K562 (cell line): ENCODE measurements at regions not wholly inside any gene's neighbourhood (a gene's known extent, or its start where the extent isn't known, plus 50 kb on each side); places are given as distances from the start of the nearest gene placed in this dataset.

Experiments
- ATAC-seq: fragments of 200-7000 bp; cut with Tn5 transposase; 3 replicates; pipeline ENCODE4 v1.9.1; 2020; ENCODE audit warnings: moderate library complexity
- BruUV-seq: library from RNA; stranded (reverse); fragments of 400-500 nt; replicated peaks from 2 replicates; lab custom pipeline; 2021; lab: Mats Ljungman, UMichigan
- CTCF ChIA-PET: fragments of 300-600 bp; formaldehyde crosslinking; extraction: SDS; loops from one replicate; lab custom pipeline; 2021; ENCODE audit warnings: low intra/inter-chr PET ratio; lab: Yijun Ruan, JAX
- POLR2A ChIA-PET: fragments of 300-600, 350-650 bp; sonication (Branson Sonifier 250); formaldehyde crosslinking; extraction: SDS; loops from one replicate; lab custom pipeline; 2021; ENCODE audit warnings: antibody characterized with exemption, inconsistent platforms; lab: Yijun Ruan, JAX
- DNase-seq, 4 experiments: peaks; one replicate each; pipeline versions ENCODE4 v3.0.0 to v3.0.0-alpha.2; 2011 to 2018; ENCODE audit warnings: low spot score in 3 of 4, mixed read lengths in 3 of 4; ENCODE audit errors: extremely low read depth in 1 of 4
- FAIRE-seq: peaks from 2 replicates; lab custom pipeline; 2011; peaks lifted over from hg19 to GRCh38; lab: Jason Lieb, UNC
- H2AFZ ChIP-seq: 2 replicates; pipeline ENCODE4 v1.6.0; 2011; ENCODE audit warnings: low read depth, low read length, control low read depth, inconsistent platforms
- H3K27ac ChIP-seq: fragments of 200-600 bp; 3 replicates; pipeline ENCODE4 v1.8.0; 2011; ENCODE audit warnings: low read depth, mild to moderate bottlenecking, control low read depth, inconsistent platforms, low read length, moderate library complexity, mixed read lengths; ENCODE audit errors: extremely low read depth
- H3K27me3 ChIP-seq, 2 experiments: fragments of 300-600 bp in 1 of 2; 2 replicates in 1 of 2; 3 replicates in 1 of 2; pipeline versions ENCODE4 v1.6.0 to v1.8.0; 2011; ENCODE audit warnings: inconsistent platforms in 2 of 2, low read length in 2 of 2, mild to moderate bottlenecking in 1 of 2, mixed read lengths in 1 of 2, moderate library complexity in 1 of 2; ENCODE audit not compliant: control insufficient read depth in 2 of 2, insufficient read depth in 2 of 2
- H3K36me3 ChIP-seq: fragments of 300-600 bp; 3 replicates; pipeline ENCODE4 v1.8.0; 2011; ENCODE audit warnings: mild to moderate bottlenecking, low read length, inconsistent platforms; ENCODE audit not compliant: control insufficient read depth, insufficient read depth
- H3K4me1 ChIP-seq, 2 experiments: fragments of 200-600 bp in 1 of 2; replicated peaks in 1 of 2; 2 replicates in 1 of 2; 3 replicates in 1 of 2; pipeline versions ENCODE4 v1.5.1 to v1.8.0; 2011; ENCODE audit warnings: inconsistent platforms in 2 of 2, low read length in 2 of 2, mild to moderate bottlenecking in 1 of 2, mixed read lengths in 1 of 2, moderate library complexity in 1 of 2; ENCODE audit not compliant: control insufficient read depth in 2 of 2, insufficient read depth in 2 of 2
- H3K4me2 ChIP-seq: 2 replicates; pipeline ENCODE4 v1.6.1; 2011; ENCODE audit warnings: low read length, control low read depth, inconsistent platforms, mixed read lengths; ENCODE audit not compliant: insufficient read depth
- H3K4me3 ChIP-seq: fragments of 200-600 bp; sonication (generic), shearing (Covaris generic); 2 replicates; pipeline ENCODE4 v1.5.1; 2016; ENCODE audit warnings: control low read depth, inconsistent platforms
- H3K79me2 ChIP-seq: fragments of 200-600 bp; 3 replicates; pipeline ENCODE4 v1.8.0; 2011; ENCODE audit warnings: low read length, inconsistent platforms; ENCODE audit not compliant: control insufficient read depth, insufficient read depth
- H3K9ac ChIP-seq, 2 experiments: 2 replicates each; pipeline versions ENCODE4 v1.6.0 to v1.6.1; 2011; ENCODE audit warnings: low read depth in 2 of 2, low read length in 2 of 2, control low read depth in 1 of 2, inconsistent platforms in 1 of 2, mild to moderate bottlenecking in 1 of 2, mixed read lengths in 1 of 2; ENCODE audit not compliant: insufficient read depth in 1 of 2
- H3K9me1 ChIP-seq: one replicate; pipeline ENCODE4 v1.6.0; 2011; ENCODE audit warnings: inconsistent platforms, mild to moderate bottlenecking, low read length, moderate library complexity; ENCODE audit not compliant: control insufficient read depth, insufficient read depth
- H3K9me3 ChIP-seq: replicated peaks from 2 replicates; pipeline ENCODE4 v1.5.1; 2011; ENCODE audit warnings: low read depth, low read length, inconsistent platforms; ENCODE audit not compliant: control insufficient read depth, insufficient read depth
- H4K20me1 ChIP-seq: replicated peaks from 2 replicates; pipeline ENCODE4 v1.6.1; 2011; ENCODE audit warnings: low read length, inconsistent platforms, mixed read lengths; ENCODE audit not compliant: control insufficient read depth, insufficient read depth
- ARID2 ChIP-seq: fragments of 450-650 bp; IDR thresholded peaks from 2 replicates; pipeline ENCODE4 v1.6.1; 2017; ENCODE audit warnings: antibody characterized with exemption, mild to moderate bottlenecking
- CHAMP1 ChIP-seq: fragments of 450-650 bp; IDR thresholded peaks from 2 replicates; pipeline ENCODE4 v1.6.1; 2016; ENCODE audit warnings: mild to moderate bottlenecking
- CTBP1 ChIP-seq: fragments of 450-650 bp; IDR thresholded peaks from 2 replicates; pipeline ENCODE4 v1.6.1; 2016; ENCODE audit warnings: borderline replicate concordance
- FOXM1 ChIP-seq, 2 experiments: fragments of 450-650 bp in 1 of 2; sonication (generic) in 1 of 2; formaldehyde crosslinking in 1 of 2; IDR thresholded peaks; 2 replicates each; pipeline versions ENCODE4 v1.6.1 to v1.9.0; 2017 to 2022; ENCODE audit warnings: low read depth in 2 of 2, mild to moderate bottlenecking in 2 of 2, missing genetic modification reagents in 1 of 2, moderate library complexity in 1 of 2
- KLF16 ChIP-seq: IDR thresholded peaks from 2 replicates; pipeline ENCODE4 v1.6.1; 2016; ENCODE audit warnings: antibody characterized with exemption
- PTTG1 ChIP-seq: fragments of 450-650 bp; IDR thresholded peaks from 2 replicates; pipeline ENCODE4 v1.6.1; 2016; ENCODE audit warnings: low read depth, mild to moderate bottlenecking, missing genetic modification characterization, missing compliant biosample characterization
- TAF9B ChIP-seq: fragments of 450-650 bp; IDR thresholded peaks from 2 replicates; pipeline ENCODE4 v1.6.1; 2018; ENCODE audit warnings: mild to moderate bottlenecking; ENCODE audit not compliant: partially characterized antibody
- UBTF ChIP-seq, 2 experiments: IDR thresholded peaks; 2 replicates each; pipeline ENCODE4 v1.6.1; 2012; ENCODE audit warnings: improper control_type of control experiment in 2 of 2, low read depth in 2 of 2, low read length in 2 of 2, borderline replicate concordance in 1 of 2
- ZNF24 ChIP-seq: fragments of 450-650 bp; IDR thresholded peaks from 2 replicates; pipeline ENCODE4 v1.6.1; 2016
- WGBS: fragments of 100-300 bp; shearing (Covaris generic); methylation state at CpG from one replicate; pipeline ENCODE4 v1.1.6; 2016; ENCODE audit warnings: low coverage, mixed read lengths; ENCODE audit not compliant: insufficient coverage; ENCODE audit errors: missing lambda C conversion rate; 5-methylcytosine and 5-hydroxymethylcytosine counted together
- in situ Hi-C: fragments of 300-500 bp; cut with MboI; formaldehyde crosslinking; loops from 4 replicates; pipeline ENCODE4 v1.15.0; 2018; ENCODE audit warnings: inconsistent platforms, mixed read lengths
- intact Hi-C: fragments of 100-400 bp; cut with micrococcal nuclease; formaldehyde crosslinking; loops from 2 replicates; pipeline ENCODE4 v1.14.2; 2022

GRCh38 chr4:136803433-136803832, 728.9 kb downstream of the PCDH18 start:
- DNase-seq (no peak), ATAC-seq (no peak), FAIRE-seq (no peak)
- Histone ChIP-seq H3K4me2 (no peak overlapping the region), H3K4me1 (no peaks in the 10 kb centered on the region), H3K9me3 (no peaks in the 10 kb centered on the region; the same call in 1 of the 2 replicates), H4K20me1 (no peaks in the 10 kb centered on the region), H3K4me3 (no peak overlapping the region), H3K27me3 (no peaks in the 10 kb centered on the region), H3K36me3 (no peaks in the 10 kb centered on the region), H3K79me2 (no peaks in the 10 kb centered on the region), H3K9ac (no peak overlapping the region), H2AFZ (no peak overlapping the region), H3K9me1 (no peaks in the 10 kb centered on the region), H3K27ac (no peak overlapping the region)
- intact Hi-C loops, result no loop called here
- ChIA-PET CTCF (no interaction called here), POLR2A (no interaction called here)
- in situ Hi-C loops, result no loop called here
- WGBS, result 9% methylated on average over 3 of the region's 3 CpGs
- no peak for TF ChIP-seq UBTF (IDR thresholded peaks at IDR 0.05; ENCODE audit: borderline replicate concordance in 1 of 2, low read depth in 2 of 2, low read length in 2 of 2)
- no peak for TF ChIP-seq ZNF24
- BruUV-seq, result no TSS peak

- POLR2A ChIA-PET, result no interaction called here
- BruUV-seq, result no TSS peak
- no peak for FAIRE-seq
- H3K79me2 ChIP-seq, result no peaks in the 10 kb centered on the region
- H2AFZ ChIP-seq, result no peak overlapping the region
- CTCF ChIA-PET, result no interaction called here
- no peaks in the 10 kb centered on the region for H3K36me3 ChIP-seq
- no peaks in the 10 kb centered on the region; the same call in 1 of the 2 replicates for H3K9me3 ChIP-seq
- H3K4me2 ChIP-seq, result no peak overlapping the region
- no peaks in the 10 kb centered on the region for H3K27me3 ChIP-seq
- H3K9me1 ChIP-seq, result no peaks in the 10 kb centered on the region
- H4K20me1 ChIP-seq, result no peaks in the 10 kb centered on the region
- WGBS, result 0% methylated on average over 3 of the region's 3 CpGs
- H3K27ac ChIP-seq, result no peak overlapping the region
- intact Hi-C loops, result no loop called here
- no peak overlapping the region for H3K4me3 ChIP-seq
- ATAC-seq, result no peak
- no peak overlapping the region for H3K9ac ChIP-seq
- DNase-seq, result no peak
- H3K4me1 ChIP-seq, result no peaks in the 10 kb centered on the region
- in situ Hi-C loops, result no loop called here
- no peak for TF ChIP-seq CTBP1
- no peak for TF ChIP-seq TAF9B
- TF ChIP-seq FOXM1 (IDR thresholded peaks at IDR 0.05; ENCODE audit: low read depth), result no peak
- no peak for TF ChIP-seq FOXM1 (CRISPR knock-in tag; IDR thresholded peaks at IDR 0.05; ENCODE audit: low read depth)
- no peak for TF ChIP-seq ARID2
- TF ChIP-seq KLF16, result no peak
- TF ChIP-seq PTTG1 (tag), result no peak
- no peak for TF ChIP-seq CHAMP1
Measured at GRCh38 chr4:136800248-136800647, 732.0 kb downstream of the PCDH18 start.
